Sigmoid colon (tissue), 4 donors: ENCODE measurements at regions not wholly inside any gene's neighbourhood (a gene's known extent, or its start where the extent isn't known, plus 50 kb on each side); places are given as distances from the start of the nearest gene placed in this dataset.
"Not testable (repeated sequence)": the region's sequence is repeated elsewhere in the genome, so short reads cannot be mapped to it uniquely, and the experiment has no call there.

Experiments used
- EP300 ChIP-seq, 4 donors: sonication (generic); formaldehyde crosslinking; IDR thresholded peaks; one replicate each; pipeline ENCODE4 v1.6.1; 2017; ENCODE audit warnings: antibody characterized with exemption in 4 of 4
- POLR2A ChIP-seq, 2 donors: fragments of 450-650 bp; IDR thresholded peaks; one replicate each; pipeline ENCODE4 v1.6.1; 2016; ENCODE audit warnings: antibody characterized with exemption in 2 of 2, mild to moderate bottlenecking in 2 of 2, moderate library complexity in 2 of 2

GRCh38 chr4:118505491-118505890 is 152.7 kb upstream of the PRSS12 start:
- TF ChIP-seq EP300, POLR2A (IDR thresholded peaks at IDR 0.05): not testable (repeated sequence)
